ENCODE measurements at regions not wholly inside any gene's neighbourhood (a gene's known extent, or its start where the extent isn't known, plus 50 kb on each side); places are given as distances from the start of the nearest gene placed in this dataset.

DNA sequence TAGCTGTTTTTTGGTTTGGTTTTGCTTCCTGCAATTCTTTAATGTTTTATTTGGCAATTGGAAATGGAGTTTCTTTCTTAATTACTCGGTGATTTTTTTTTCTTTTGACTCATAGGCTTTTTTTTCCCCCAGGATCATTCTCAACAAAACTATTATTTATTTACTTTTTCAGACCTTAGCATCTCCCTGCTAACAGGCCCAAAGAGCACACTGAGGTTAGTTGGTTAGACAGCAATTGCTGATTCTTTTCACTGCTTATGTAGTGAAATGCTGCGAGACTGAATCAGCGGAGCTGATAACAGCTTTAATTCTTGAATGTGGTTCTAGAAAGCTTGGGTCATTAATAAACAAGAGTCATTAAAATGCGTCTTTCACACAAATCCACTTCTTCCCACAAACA, 79.1 kb upstream of the ZFP64 start:
- 55 to 78% (median 67%) methylated on average over 4 of the region's 4 CpGs for WGBS, 5 donors
- Histone ChIP-seq H3K4me3 (no peak overlapping the region), H3K27ac (no peak overlapping the region), H3K4me1 (no peaks in the 10 kb centered on the region), H3K36me3 (no peaks in the 10 kb centered on the region), H3K27me3 (no peaks in the 10 kb centered on the region), H3K9me3 (no peaks in the 10 kb centered on the region)
- intact Hi-C loops (cut with DNase I; ENCODE audit: low total_unique reads), result no loop called here
- TF ChIP-seq POLR2AphosphoS5 (IDR thresholded peaks at IDR 0.05) (no peak), POLR2A (IDR thresholded peaks at IDR 0.05) (no peak), EP300 (IDR thresholded peaks at IDR 0.05) (no peak)
- TF ChIP-seq, protein P1, sequence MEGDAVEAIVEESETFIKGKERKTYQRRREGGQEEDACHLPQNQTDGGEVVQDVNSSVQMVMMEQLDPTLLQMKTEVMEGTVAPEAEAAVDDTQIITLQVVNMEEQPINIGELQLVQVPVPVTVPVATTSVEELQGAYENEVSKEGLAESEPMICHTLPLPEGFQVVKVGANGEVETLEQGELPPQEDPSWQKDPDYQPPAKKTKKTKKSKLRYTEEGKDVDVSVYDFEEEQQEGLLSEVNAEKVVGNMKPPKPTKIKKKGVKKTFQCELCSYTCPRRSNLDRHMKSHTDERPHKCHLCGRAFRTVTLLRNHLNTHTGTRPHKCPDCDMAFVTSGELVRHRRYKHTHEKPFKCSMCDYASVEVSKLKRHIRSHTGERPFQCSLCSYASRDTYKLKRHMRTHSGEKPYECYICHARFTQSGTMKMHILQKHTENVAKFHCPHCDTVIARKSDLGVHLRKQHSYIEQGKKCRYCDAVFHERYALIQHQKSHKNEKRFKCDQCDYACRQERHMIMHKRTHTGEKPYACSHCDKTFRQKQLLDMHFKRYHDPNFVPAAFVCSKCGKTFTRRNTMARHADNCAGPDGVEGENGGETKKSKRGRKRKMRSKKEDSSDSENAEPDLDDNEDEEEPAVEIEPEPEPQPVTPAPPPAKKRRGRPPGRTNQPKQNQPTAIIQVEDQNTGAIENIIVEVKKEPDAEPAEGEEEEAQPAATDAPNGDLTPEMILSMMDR (IDR thresholded peaks at IDR 0.05), result no peak
- DNase-seq, result no peak

DNA sequence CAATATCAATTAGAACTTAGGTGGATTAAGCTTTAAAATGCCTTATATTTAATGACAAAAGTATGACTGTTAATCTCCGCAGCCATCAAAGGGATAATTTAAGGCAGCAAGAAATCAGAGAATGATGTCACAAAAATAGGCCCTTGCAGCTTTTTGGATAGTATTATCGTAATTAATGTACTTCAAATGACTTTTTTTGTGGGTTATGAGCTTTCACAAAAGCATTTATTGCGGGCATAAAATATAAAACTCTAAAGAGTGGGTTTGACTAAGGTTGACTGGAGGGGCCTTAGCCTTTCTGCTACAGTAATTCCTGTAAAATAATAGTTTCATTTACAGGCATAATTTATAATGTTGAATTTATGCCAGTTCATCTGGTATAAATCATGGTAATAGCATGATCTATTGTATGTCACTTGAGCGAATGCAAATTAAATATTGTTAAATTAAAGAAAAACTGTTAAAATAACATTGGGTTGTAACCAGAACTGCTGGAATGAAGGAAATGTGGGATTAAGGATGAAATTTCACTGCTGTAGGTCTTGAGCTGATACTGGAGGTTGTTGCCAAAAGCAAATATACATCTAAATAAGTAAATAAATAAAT, 78.5 kb upstream of the ZFP64 start:
- intact Hi-C loops (cut with DNase I; ENCODE audit: low total_unique reads), result no loop called here
- 80 to 86% (median 83%) methylated on average over 4 of the region's 4 CpGs for WGBS, 5 donors

DNA sequence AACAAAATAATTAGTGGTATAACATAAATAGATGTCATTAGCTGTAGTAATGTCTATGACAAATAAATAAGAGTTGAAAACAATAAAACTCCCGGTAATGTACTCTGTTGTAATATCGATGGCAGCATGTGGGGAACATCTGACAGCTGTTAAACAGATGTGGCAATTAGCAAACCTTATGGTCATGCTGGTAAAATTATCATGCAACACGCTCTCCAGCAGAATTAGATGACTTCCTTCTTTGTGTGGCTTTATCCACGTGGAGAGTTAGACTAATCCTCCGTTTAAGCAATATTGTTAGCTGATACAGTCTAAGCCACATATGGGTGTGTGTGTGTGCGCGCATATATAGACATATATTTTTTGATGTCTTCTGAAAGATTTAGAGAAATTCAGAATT, 77.7 kb upstream of the ZFP64 start:
- TF ChIP-seq EP300 (IDR thresholded peaks at IDR 0.05) (no peak), POLR2AphosphoS5 (IDR thresholded peaks at IDR 0.05) (peak in 1 of 3 donors; percentile 10)

More for the DNA sequence above, 78.5 kb upstream of the ZFP64 start:
- Histone ChIP-seq H3K27ac (no peak overlapping the region), H3K36me3 (no peaks in the 10 kb centered on the region), H3K4me3 (no peak overlapping the region), H3K27me3 (no peaks in the 10 kb centered on the region), H3K9me3 (no peaks in the 10 kb centered on the region), H3K4me1 (no peaks in the 10 kb centered on the region)
- TF ChIP-seq, protein P1 (IDR thresholded peaks at IDR 0.05), result no peak
- TF ChIP-seq POLR2A (IDR thresholded peaks at IDR 0.05) (no peak), POLR2AphosphoS5 (IDR thresholded peaks at IDR 0.05) (no peak)
- no peak for DNase-seq

DNA sequence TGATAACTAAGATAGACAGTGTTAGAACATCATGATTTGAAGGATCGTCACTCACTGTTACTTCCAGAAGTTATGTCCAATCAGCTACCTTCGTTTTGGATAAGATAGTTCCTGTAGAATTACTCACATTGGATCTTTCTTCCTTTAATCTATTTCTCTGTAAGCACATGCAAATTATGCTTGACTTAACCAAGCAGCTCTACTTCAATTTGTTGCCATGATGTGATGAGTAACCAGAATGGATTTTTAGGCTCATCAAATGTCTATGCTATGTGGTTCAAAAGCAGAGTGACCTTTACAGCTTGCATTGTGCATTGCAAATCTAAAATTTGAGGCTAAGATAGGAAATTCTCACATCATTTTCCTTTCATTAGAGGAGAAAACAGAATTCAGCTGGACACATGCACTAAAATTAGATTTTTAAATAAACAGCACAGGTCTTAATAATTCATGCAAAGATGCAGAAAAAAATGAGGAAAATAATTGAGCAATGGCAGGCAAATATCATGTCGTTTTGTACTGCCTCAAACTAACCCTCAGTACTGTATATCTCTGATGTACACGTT, 76.7 kb upstream of the ZFP64 start:
- WGBS, 5 donors, result 51 to 71% (median 59%) methylated on average over 4 of the region's 4 CpGs
- H3K4me1 ChIP-seq, result no peaks in the 10 kb centered on the region

More for the DNA sequence above, 77.7 kb upstream of the ZFP64 start:
- 61 to 66% (median 65%) methylated on average over 7 of the region's 7 CpGs for WGBS, 5 donors
- intact Hi-C loops (cut with DNase I; ENCODE audit: low total_unique reads), result no loop called here
- H3K4me3 ChIP-seq, result no peak overlapping the region
- H3K27me3 ChIP-seq, result no peaks in the 10 kb centered on the region
- H3K4me1 ChIP-seq, result no peaks in the 10 kb centered on the region
- no peak overlapping the region for H3K27ac ChIP-seq
- no peaks in the 10 kb centered on the region for H3K9me3 ChIP-seq
- no peak for DNase-seq
- no peaks in the 10 kb centered on the region for H3K36me3 ChIP-seq

More for the DNA sequence above, 76.7 kb upstream of the ZFP64 start:
- Histone ChIP-seq H3K27ac (no peak overlapping the region), H3K27me3 (peaks cover 0 to 4% (median 0%) of the 10 kb centered on the region in 3 donors), H3K36me3 (no peaks in the 10 kb centered on the region), H3K4me3 (no peak overlapping the region), H3K9me3 (no peaks in the 10 kb centered on the region)
- TF ChIP-seq POLR2AphosphoS5 (IDR thresholded peaks at IDR 0.05) (no peak), POLR2A (IDR thresholded peaks at IDR 0.05) (no peak), EP300 (IDR thresholded peaks at IDR 0.05) (no peak)
- TF ChIP-seq, protein P1 (IDR thresholded peaks at IDR 0.05), result no peak
- intact Hi-C loops (cut with DNase I; ENCODE audit: low total_unique reads), result no loop called here
- no peak for DNase-seq
